ENCODE measurements at regions not wholly inside any gene's neighbourhood (a gene's known extent, or its start where the extent isn't known, plus 50 kb on each side); places are given as distances from the start of the nearest gene placed in this dataset.

GRCh38 chrX:22648281-22648680, 351.5 kb upstream of the DDX53 start:
- no peak for TF ChIP-seq POLR2A (IDR thresholded peaks at IDR 0.05)
- no peak for TF ChIP-seq CTCF (IDR thresholded peaks at IDR 0.05)
- no peak for TF ChIP-seq EP300 (IDR thresholded peaks at IDR 0.05)
- no peak for TF ChIP-seq POLR2AphosphoS5 (IDR thresholded peaks at IDR 0.05)
